ENCODE measurements at regions not wholly inside any gene's neighbourhood (a gene's known extent, or its start where the extent isn't known, plus 50 kb on each side); places are given as distances from the start of the nearest gene placed in this dataset.
A peak's percentile ranks its signal among the peaks of the same experiment; 100 is the strongest.
"Not testable (repeated sequence)": the region's sequence is repeated elsewhere in the genome, so short reads cannot be mapped to it uniquely, and the experiment has no call there.

DNA sequence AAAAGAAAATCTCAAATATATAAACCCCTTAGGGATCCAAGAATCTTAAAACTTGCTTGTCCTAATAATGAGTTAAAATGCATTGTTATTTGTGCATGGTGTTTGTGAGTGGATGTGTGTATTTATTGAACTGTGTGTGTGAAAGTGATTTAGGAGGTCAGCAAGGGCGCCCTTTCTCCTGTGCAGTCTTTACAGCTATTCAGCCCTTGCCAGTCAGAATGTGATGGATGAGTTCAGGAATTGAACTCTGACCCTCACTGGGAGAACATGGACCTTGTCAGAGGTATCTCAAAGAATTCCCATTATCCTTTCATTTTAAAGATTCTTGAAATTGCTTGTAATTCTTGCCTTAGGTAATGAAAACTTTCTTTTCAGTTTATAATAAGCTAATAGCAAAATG lies 493.0 kb upstream of the ADGRL4 start:
- TF ChIP-seq, protein P1, sequence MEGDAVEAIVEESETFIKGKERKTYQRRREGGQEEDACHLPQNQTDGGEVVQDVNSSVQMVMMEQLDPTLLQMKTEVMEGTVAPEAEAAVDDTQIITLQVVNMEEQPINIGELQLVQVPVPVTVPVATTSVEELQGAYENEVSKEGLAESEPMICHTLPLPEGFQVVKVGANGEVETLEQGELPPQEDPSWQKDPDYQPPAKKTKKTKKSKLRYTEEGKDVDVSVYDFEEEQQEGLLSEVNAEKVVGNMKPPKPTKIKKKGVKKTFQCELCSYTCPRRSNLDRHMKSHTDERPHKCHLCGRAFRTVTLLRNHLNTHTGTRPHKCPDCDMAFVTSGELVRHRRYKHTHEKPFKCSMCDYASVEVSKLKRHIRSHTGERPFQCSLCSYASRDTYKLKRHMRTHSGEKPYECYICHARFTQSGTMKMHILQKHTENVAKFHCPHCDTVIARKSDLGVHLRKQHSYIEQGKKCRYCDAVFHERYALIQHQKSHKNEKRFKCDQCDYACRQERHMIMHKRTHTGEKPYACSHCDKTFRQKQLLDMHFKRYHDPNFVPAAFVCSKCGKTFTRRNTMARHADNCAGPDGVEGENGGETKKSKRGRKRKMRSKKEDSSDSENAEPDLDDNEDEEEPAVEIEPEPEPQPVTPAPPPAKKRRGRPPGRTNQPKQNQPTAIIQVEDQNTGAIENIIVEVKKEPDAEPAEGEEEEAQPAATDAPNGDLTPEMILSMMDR (conservative IDR thresholded peaks at IDR 0.05; ENCODE audit: low read depth, low read length), result no peak
- no peak overlapping the region for H3K4me3 ChIP-seq (ENCODE audit: low read depth, low read length)
- no peak for DNase-seq (ENCODE audit: low read depth)

DNA sequence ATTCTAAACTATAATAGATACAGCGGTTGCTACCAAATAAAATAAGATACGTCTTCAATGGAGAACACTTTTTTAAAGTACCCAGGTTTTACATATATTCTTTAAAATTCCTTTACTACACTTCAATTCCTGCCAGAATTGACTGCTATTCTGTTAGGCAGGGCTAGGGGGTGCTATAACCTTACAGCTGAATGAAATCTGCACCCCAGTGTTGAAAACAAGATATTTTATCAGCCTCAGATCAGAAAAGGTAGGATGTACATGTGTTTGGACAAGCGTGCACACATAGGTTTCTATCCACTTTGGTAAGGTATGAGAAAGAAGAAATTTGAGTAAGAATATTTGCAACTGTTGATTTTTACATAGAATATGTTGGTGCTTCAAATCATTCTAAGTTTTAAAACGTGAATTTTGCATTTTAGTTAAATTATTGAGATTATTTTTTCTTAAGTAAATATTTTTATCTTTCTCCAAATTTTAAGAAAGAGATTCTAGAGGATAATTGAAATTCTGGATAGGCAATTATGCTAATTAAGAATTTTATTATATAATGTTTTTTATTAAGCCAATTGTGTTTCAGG lies 490.8 kb upstream of the ADGRL4 start:
- DNase-seq (ENCODE audit: low read depth), result no peak
- TF ChIP-seq, protein P1 (conservative IDR thresholded peaks at IDR 0.05; ENCODE audit: low read depth, low read length), result peak; percentile 99

DNA sequence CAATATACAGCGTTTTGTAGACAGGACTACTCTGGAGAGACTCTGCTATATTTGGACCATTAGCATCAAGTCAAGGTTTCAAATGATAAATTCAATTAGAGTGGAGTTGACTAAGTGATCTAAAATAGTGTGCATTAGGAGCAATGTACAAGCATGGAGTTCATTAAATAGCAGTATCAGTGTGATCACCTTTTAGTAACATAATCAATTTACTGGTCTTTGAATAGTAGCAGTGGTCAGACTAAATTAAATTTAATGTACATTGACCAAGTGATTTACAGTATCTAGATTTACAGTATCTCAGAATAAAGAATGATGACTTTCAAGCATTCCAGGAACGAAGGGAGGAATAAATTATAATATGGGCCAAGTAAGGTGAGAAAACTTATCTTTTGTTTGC lies 489.6 kb upstream of the ADGRL4 start:
- DNase-seq (ENCODE audit: low read depth), result no peak
- no peak overlapping the region for H3K4me3 ChIP-seq (ENCODE audit: low read depth, low read length)
- TF ChIP-seq, protein P1 (conservative IDR thresholded peaks at IDR 0.05; ENCODE audit: low read depth, low read length), result no peak

More for the DNA sequence above, 490.8 kb upstream of the ADGRL4 start:
- no peak overlapping the region for H3K4me3 ChIP-seq (ENCODE audit: low read depth, low read length)

DNA sequence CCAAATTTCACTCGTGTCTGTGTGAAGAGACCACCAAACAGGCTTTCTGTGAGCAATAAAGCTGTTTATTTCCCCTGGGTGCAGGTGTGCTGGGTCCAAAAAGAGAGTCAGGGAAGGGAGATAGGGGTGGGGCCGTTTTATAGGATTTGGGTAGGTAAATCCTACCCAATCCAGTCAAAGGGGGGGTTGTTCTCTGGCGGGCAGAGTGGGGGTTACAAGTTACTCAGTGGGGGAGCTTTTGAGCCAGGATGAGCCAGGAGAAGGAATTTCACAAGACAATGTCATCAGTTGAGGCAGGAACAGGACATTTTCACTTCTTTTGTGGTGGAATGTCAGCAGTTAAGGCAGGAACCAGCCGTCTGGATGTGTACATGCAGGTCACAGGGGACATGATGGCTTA lies 487.2 kb upstream of the ADGRL4 start:
- not testable (repeated sequence) for DNase-seq (ENCODE audit: low read depth); H3K4me3 ChIP-seq (ENCODE audit: low read depth, low read length)

DNA sequence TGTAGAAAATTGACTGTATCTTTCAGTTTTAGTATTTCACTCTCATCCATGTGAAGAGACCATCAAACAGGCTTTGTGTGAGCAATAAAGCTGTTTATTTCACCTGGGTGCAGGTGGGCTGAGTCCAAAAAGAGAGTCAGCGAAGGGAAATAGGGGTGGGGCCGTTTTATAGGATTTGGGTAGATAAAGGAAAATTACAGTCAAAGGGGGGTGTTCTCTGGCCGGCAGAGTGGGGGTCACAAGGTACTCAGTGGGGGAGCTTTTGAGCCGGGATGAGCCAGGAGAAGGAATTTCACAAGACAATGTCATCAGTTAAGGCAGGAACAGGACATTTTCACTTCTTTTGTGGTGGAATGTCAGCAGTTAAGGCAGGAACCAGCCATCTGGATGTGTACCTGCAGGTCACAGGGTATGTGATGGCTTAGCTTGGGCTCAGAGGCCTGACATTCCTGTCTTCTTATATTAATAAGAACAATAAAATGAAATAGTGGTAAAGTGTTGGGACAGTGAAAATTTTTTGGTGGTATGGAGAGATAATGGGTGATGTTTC lies 482.1 kb upstream of the ADGRL4 start:
- H3K4me3 ChIP-seq (ENCODE audit: low read depth, low read length); DNase-seq (ENCODE audit: low read depth): not testable (repeated sequence)

DNA sequence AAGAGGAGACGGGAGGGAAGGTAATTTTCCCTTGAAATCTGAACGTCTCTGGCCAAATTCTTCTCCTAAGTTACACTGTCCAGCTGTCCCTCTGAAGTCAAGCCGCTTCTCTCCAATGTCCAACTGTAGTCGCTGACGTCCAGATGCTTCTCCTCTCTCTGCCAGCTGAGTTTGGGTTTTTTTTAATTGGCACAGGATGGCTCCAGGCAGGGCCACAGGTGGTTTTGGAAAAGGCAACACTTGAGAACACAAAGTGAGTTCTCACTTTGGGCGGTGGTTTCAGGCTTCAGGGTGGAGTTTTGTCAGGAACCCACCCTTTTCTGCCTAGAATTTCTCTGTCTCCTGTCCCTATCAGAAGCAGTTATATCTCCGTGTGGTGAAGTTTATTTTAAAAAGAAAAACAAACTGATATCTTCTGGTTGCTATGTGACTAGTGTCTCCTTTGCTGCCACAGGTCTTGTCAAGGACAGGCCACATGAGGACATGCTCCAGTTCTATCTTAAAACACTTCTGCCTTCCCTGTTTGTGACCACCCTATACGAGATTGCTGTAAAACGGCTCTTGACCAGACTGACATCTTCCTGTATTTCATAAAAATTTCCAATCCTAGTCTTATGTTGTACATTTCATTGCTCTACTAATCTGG lies 472.3 kb upstream of the ADGRL4 start:
- TF ChIP-seq, protein P1 (conservative IDR thresholded peaks at IDR 0.05; ENCODE audit: low read depth, low read length), result no peak

DNA sequence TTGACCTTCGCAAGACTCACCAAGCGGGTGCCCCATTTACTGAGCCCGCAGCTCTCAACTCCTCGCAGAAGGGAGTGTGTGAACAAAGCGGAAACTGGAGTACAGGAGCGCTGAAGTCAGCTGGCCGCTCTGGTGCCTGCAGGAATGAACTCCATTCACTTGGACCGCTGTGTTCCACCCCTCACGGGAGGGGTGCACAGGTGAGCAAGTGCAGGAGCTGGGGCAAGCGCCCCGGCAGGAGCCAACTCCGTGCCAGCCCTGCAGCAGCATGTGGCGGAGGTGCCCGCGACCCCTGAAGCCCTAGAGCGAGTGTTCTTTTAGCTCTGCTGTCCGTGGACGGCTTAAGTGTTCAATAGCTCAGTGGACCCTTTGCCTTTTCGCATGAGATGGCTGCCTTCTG lies 471.6 kb upstream of the ADGRL4 start:
- TF ChIP-seq, protein P1 (conservative IDR thresholded peaks at IDR 0.05; ENCODE audit: low read depth, low read length), result no peak
- no peak overlapping the region for H3K4me3 ChIP-seq (ENCODE audit: low read depth, low read length)

More for the DNA sequence above, 472.3 kb upstream of the ADGRL4 start:
- H3K4me3 ChIP-seq (ENCODE audit: low read depth, low read length), result no peak overlapping the region
- DNase-seq (ENCODE audit: low read depth), result no peak

DNA sequence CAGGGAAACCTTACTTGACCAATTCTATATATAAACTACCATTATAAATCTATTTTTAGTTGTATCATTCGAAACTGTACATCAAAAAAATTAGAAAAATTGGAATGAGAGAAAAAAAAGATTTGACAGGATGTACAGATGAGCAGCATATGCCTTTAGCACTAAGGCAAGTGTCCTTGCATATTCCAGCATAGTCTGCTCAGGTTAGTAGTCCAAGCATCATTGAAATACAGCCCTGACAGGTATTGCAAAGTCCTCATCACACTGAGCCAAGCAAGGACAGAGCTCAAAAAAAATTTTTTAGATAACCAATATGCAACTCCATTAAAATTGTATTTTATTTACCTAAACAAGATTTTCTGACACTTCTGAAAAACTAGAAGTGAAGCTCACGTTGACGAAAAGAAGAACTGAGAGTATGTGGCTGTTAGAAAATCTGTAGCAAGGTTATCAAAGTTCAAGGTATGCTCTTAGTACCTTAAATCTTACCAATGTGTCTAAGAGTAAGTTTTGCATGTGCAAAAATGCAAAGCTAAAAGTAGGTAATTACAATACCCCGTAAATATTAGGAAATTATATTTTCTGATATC lies 465.6 kb upstream of the ADGRL4 start:
- TF ChIP-seq, protein P1 (conservative IDR thresholded peaks at IDR 0.05; ENCODE audit: low read depth, low read length), result no peak
- no peak for DNase-seq (ENCODE audit: low read depth)
- H3K4me3 ChIP-seq (ENCODE audit: low read depth, low read length), result no peak overlapping the region

More for the DNA sequence above, 471.6 kb upstream of the ADGRL4 start:
- no peak for DNase-seq (ENCODE audit: low read depth)

Data from epithelial cell of proximal tubule (primary cell).